ENCODE measurements at regions not wholly inside any gene's neighbourhood (a gene's known extent, or its start where the extent isn't known, plus 50 kb on each side); places are given as distances from the start of the nearest gene placed in this dataset.

- TF ChIP-seq MYC (IDR thresholded peaks at IDR 0.05; ENCODE audit: borderline replicate concordance, low read length) (no peak), EP300 (IDR thresholded peaks at IDR 0.05) (no peak), POLR2A (IDR thresholded peaks at IDR 0.05; ENCODE audit: low read length) (no peak)
- TF ChIP-seq, protein P1, sequence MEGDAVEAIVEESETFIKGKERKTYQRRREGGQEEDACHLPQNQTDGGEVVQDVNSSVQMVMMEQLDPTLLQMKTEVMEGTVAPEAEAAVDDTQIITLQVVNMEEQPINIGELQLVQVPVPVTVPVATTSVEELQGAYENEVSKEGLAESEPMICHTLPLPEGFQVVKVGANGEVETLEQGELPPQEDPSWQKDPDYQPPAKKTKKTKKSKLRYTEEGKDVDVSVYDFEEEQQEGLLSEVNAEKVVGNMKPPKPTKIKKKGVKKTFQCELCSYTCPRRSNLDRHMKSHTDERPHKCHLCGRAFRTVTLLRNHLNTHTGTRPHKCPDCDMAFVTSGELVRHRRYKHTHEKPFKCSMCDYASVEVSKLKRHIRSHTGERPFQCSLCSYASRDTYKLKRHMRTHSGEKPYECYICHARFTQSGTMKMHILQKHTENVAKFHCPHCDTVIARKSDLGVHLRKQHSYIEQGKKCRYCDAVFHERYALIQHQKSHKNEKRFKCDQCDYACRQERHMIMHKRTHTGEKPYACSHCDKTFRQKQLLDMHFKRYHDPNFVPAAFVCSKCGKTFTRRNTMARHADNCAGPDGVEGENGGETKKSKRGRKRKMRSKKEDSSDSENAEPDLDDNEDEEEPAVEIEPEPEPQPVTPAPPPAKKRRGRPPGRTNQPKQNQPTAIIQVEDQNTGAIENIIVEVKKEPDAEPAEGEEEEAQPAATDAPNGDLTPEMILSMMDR (IDR thresholded peaks at IDR 0.05) = no peak
Observed at GRCh38 chr11:22065472-22065871, 127.4 kb upstream of the ANO5 start.

Measured in A549 (cell line).